NCI-H82 (cell line): ENCODE measurements at regions not wholly inside any gene's neighbourhood (a gene's known extent, or its start where the extent isn't known, plus 50 kb on each side); places are given as distances from the start of the nearest gene placed in this dataset.

Source experiments
- DNase-seq: peaks from one replicate; lab custom pipeline; 2025; lab: John Stamatoyannopoulos, UW

- no peak for DNase-seq
Measured at GRCh38 chr5:124231802-124232201, 514.6 kb downstream of the ZNF608 start.

GRCh38 chr5:124231230-124231629 lies 515.2 kb downstream of the ZNF608 start:
- no peak for DNase-seq

GRCh38 chr5:124230456-124230855 lies 516.0 kb downstream of the ZNF608 start:
- no peak for DNase-seq

GRCh38 chr5:124229352-124229751 lies 517.1 kb downstream of the ZNF608 start:
- no peak for DNase-seq

- no peak for DNase-seq
Measured at GRCh38 chr5:124227914-124228313, 518.5 kb downstream of the ZNF608 start.

- no peak for DNase-seq
Measured at GRCh38 chr5:124220418-124220817, 526.0 kb downstream of the ZNF608 start.

- DNase-seq = no peak
Measured at GRCh38 chr5:124212934-124213333, 533.5 kb downstream of the ZNF608 start.

- DNase-seq = no peak
Measured at GRCh38 chr5:124210111-124210910, 536.1 kb downstream of the ZNF608 start.

GRCh38 chr5:124207118-124207517 lies 539.3 kb downstream of the ZNF608 start:
- no peak for DNase-seq

GRCh38 chr5:124206540-124206939 lies 539.9 kb downstream of the ZNF608 start:
- DNase-seq = peak; percentile 4

GRCh38 chr5:124203303-124203702 lies 543.1 kb downstream of the ZNF608 start:
- DNase-seq = no peak

GRCh38 chr5:124200381-124200780 lies 546.1 kb downstream of the ZNF608 start:
- no peak for DNase-seq

GRCh38 chr5:124199893-124200292 lies 546.5 kb downstream of the ZNF608 start:
- no peak for DNase-seq

GRCh38 chr5:124195411-124195810 lies 551.0 kb downstream of the ZNF608 start:
- no peak for DNase-seq

GRCh38 chr5:124194282-124194681 lies 552.2 kb downstream of the ZNF608 start:
- no peak for DNase-seq

- DNase-seq = no peak
Measured at GRCh38 chr5:124193371-124193789, 553.1 kb downstream of the ZNF608 start.

GRCh38 chr5:124192716-124193115 lies 553.7 kb downstream of the ZNF608 start:
- DNase-seq = no peak

- no peak for DNase-seq
Measured at GRCh38 chr5:124185716-124186115, 560.7 kb downstream of the ZNF608 start.

- DNase-seq = no peak
Measured at GRCh38 chr5:124182133-124182532, 564.3 kb downstream of the ZNF608 start.

- no peak for DNase-seq
Measured at GRCh38 chr5:124180875-124181461, 565.5 kb downstream of the ZNF608 start.

- DNase-seq = no peak
Measured at GRCh38 chr5:124180299-124180874, 566.1 kb downstream of the ZNF608 start.

- DNase-seq = no peak
Measured at GRCh38 chr5:124179819-124180218, 566.6 kb downstream of the ZNF608 start.

- no peak for DNase-seq
Measured at GRCh38 chr5:124178050-124178449, 568.4 kb downstream of the ZNF608 start.
